CD8-positive, alpha-beta memory T cell (primary cell): ENCODE measurements at regions not wholly inside any gene's neighbourhood (a gene's known extent, or its start where the extent isn't known, plus 50 kb on each side); places are given as distances from the start of the nearest gene placed in this dataset.

ENCODE experiments used
- CTCF ChIA-PET: fragments of 350-600 bp; sonication (Branson Sonifier 250); formaldehyde crosslinking; loops from one replicate; lab custom pipeline; 2021; ENCODE audit warnings: antibody characterized with exemption; lab: Charles Lee
- POLR2A ChIA-PET: fragments of 350-600 bp; sonication (Branson Sonifier 250); formaldehyde crosslinking; loops from one replicate; lab custom pipeline; 2021; ENCODE audit warnings: antibody characterized with exemption; lab: Charles Lee
- DNase-seq, 5 donors: peaks; one replicate each; pipeline versions ENCODE4 v3.0.0 to v3.0.0-alpha.2; 2020 to 2022; ENCODE audit warnings: mixed read lengths in 1 of 5
- H3K27ac ChIP-seq: one replicate; pipeline ENCODE4 v1.7.0; 2013; ENCODE audit warnings: low read depth, mild to moderate bottlenecking, low read length, moderate library complexity
- H3K27me3 ChIP-seq: 2 replicates; pipeline ENCODE4 v1.7.0; 2013; ENCODE audit warnings: low read length, mild to moderate bottlenecking; ENCODE audit not compliant: insufficient read depth, poor library complexity, severe bottlenecking
- H3K36me3 ChIP-seq: 2 replicates; pipeline ENCODE4 v1.7.0; 2013; ENCODE audit warnings: mild to moderate bottlenecking, low read length, moderate library complexity; ENCODE audit not compliant: insufficient read depth
- H3K4me1 ChIP-seq: 2 replicates; pipeline ENCODE4 v1.7.0; 2013; ENCODE audit warnings: mild to moderate bottlenecking, low read length, moderate library complexity; ENCODE audit not compliant: insufficient read depth
- H3K4me3 ChIP-seq: 2 replicates; pipeline ENCODE4 v1.7.0; 2013; ENCODE audit warnings: mild to moderate bottlenecking, low read length
- H3K9me3 ChIP-seq: 2 replicates; pipeline ENCODE4 v1.7.0; 2013; ENCODE audit warnings: mild to moderate bottlenecking, low read length
- H3K27ac Mint-ChIP-seq, 8 donors: one replicate each; pipeline ENCODE4 v1.8.0; 2020 to 2021; ENCODE audit warnings: mixed read lengths in 8 of 8, mild to moderate bottlenecking in 6 of 8, inconsistent platforms in 3 of 8, moderate library complexity in 3 of 8
- H3K27me3 Mint-ChIP-seq, 2 donors: one replicate each; pipeline ENCODE4 v1.8.0; 2020 to 2021; ENCODE audit warnings: mixed read lengths in 2 of 2, mild to moderate bottlenecking in 1 of 2, moderate library complexity in 1 of 2
- H3K36me3 Mint-ChIP-seq, 3 donors: one replicate each; pipeline ENCODE4 v1.8.0; 2020 to 2021; ENCODE audit warnings: mixed read lengths in 3 of 3, inconsistent platforms in 1 of 3, mild to moderate bottlenecking in 1 of 3
- H3K4me1 Mint-ChIP-seq, 3 donors: one replicate each; pipeline ENCODE4 v1.8.0; 2020 to 2021; ENCODE audit warnings: mixed read lengths in 3 of 3, inconsistent platforms in 1 of 3, mild to moderate bottlenecking in 1 of 3
- H3K4me3 Mint-ChIP-seq, 7 donors: one replicate each; pipeline ENCODE4 v1.8.0; 2020 to 2021; ENCODE audit warnings: mixed read lengths in 7 of 7, mild to moderate bottlenecking in 6 of 7, moderate library complexity in 4 of 7, inconsistent platforms in 2 of 7
- H3K9me3 Mint-ChIP-seq, 5 donors: one replicate each; pipeline ENCODE4 v1.8.0; 2020 to 2022; ENCODE audit warnings: mixed read lengths in 5 of 5, mild to moderate bottlenecking in 3 of 5, moderate library complexity in 2 of 5, inconsistent platforms in 1 of 5

DNA sequence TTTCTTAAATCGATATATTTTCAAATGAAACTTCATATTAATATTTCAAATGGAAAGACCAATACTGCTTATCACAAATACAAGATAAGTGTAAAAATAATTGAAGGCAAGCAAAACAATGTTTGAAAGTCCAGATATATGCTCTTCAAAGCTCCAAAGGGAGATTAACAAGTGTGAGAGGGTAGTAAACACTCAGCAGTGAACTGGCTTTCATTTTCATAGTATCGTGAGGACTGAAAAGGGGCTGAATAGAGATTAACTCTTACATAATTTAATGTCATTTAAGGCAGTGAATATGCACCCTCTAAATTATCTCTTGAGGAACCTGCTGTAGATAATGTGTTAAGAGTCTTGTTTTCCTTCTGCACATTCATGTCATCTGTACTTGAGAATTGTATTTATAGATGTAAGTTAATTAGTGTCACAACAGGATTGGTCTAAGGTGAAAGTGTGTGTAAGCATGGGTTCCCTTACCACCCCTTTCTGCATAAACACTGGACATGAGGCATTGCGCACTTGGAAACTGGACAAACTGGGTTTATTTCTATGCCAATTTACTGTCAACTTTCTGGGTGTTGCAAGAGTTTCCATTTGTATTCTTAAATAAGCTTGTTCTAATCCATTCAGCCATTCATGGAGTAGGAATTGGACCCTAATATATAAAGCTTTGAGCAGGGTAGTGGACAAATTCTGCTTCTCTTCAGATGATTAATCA, 76.7 kb upstream of the SESTD1 start:
- CTCF ChIA-PET, result no interaction called here

DNA sequence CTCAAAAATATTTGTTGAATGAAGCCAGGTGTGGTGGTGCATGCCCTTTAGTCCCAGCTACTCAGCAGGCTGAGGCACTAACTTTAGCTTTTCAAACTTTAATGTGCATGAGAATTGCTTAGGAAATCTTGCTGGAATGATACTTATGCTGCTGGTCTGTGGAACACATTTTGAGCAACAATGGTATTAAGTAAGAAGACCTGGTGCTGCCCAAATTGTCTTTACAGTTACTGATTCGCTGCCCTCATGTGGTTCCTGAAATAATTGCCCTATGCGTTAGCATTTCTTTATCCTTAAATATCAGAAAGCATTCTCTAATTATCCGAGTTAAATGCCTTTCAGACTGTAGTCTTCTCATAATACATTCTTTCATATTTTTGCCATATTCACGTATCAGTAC, 76.0 kb upstream of the SESTD1 start:
- ChIA-PET CTCF (no interaction called here), POLR2A (no interaction called here)
- H3K36me3 ChIP-seq, result no peaks in the 10 kb centered on the region
- DNase-seq, result no peak
- Mint-ChIP-seq H3K4me3 (no peak overlapping the region), H3K27me3 (no peaks in the 10 kb centered on the region), H3K36me3 (no peaks in the 10 kb centered on the region), H3K4me1 (no peaks in the 10 kb centered on the region), H3K9me3 (peaks cover 0 to 2% (median 0%) of the 10 kb centered on the region in 5 donors), H3K27ac (no peak overlapping the region)
- no peak overlapping the region for H3K4me3 ChIP-seq
- no peaks in the 10 kb centered on the region for H3K4me1 ChIP-seq
- H3K9me3 ChIP-seq, result no peaks in the 10 kb centered on the region
- H3K27me3 ChIP-seq, result no peaks in the 10 kb centered on the region
- H3K27ac ChIP-seq, result no peak overlapping the region

More for the DNA sequence above, 76.7 kb upstream of the SESTD1 start:
- H3K4me1 ChIP-seq, result no peaks in the 10 kb centered on the region
- POLR2A ChIA-PET, result no interaction called here
- no peaks in the 10 kb centered on the region for H3K9me3 ChIP-seq
- H3K4me3 Mint-ChIP-seq, result no peak overlapping the region
- no peak overlapping the region for H3K27ac Mint-ChIP-seq
- no peak overlapping the region for H3K27ac ChIP-seq
- H3K27me3 ChIP-seq, result no peaks in the 10 kb centered on the region
- no peaks in the 10 kb centered on the region for H3K36me3 Mint-ChIP-seq
- H3K4me3 ChIP-seq, result no peak overlapping the region
- peaks cover 0 to 2% (median 0%) of the 10 kb centered on the region in 5 donors for H3K9me3 Mint-ChIP-seq
- no peaks in the 10 kb centered on the region for H3K4me1 Mint-ChIP-seq
- no peak for DNase-seq
- no peaks in the 10 kb centered on the region for H3K27me3 Mint-ChIP-seq
- H3K36me3 ChIP-seq, result no peaks in the 10 kb centered on the region

GRCh38 chr2:179338681-179339080, 74.0 kb upstream of the SESTD1 start:
- H3K27me3 Mint-ChIP-seq, result no peaks in the 10 kb centered on the region
- H3K9me3 ChIP-seq, result no peaks in the 10 kb centered on the region
- no peaks in the 10 kb centered on the region for H3K27me3 ChIP-seq
- H3K4me1 ChIP-seq, result no peaks in the 10 kb centered on the region
- H3K9me3 Mint-ChIP-seq, result peaks cover 0 to 2% (median 0%) of the 10 kb centered on the region in 5 donors
- H3K4me1 Mint-ChIP-seq, result no peaks in the 10 kb centered on the region
- H3K36me3 Mint-ChIP-seq, result no peaks in the 10 kb centered on the region
- no peak overlapping the region for H3K4me3 ChIP-seq
- DNase-seq, result no peak
- no peak overlapping the region for H3K4me3 Mint-ChIP-seq
- H3K36me3 ChIP-seq, result no peaks in the 10 kb centered on the region
- CTCF ChIA-PET, result no interaction called here
- H3K27ac ChIP-seq, result no peak overlapping the region
- POLR2A ChIA-PET, result no interaction called here
- H3K27ac Mint-ChIP-seq, result no peak overlapping the region

DNA sequence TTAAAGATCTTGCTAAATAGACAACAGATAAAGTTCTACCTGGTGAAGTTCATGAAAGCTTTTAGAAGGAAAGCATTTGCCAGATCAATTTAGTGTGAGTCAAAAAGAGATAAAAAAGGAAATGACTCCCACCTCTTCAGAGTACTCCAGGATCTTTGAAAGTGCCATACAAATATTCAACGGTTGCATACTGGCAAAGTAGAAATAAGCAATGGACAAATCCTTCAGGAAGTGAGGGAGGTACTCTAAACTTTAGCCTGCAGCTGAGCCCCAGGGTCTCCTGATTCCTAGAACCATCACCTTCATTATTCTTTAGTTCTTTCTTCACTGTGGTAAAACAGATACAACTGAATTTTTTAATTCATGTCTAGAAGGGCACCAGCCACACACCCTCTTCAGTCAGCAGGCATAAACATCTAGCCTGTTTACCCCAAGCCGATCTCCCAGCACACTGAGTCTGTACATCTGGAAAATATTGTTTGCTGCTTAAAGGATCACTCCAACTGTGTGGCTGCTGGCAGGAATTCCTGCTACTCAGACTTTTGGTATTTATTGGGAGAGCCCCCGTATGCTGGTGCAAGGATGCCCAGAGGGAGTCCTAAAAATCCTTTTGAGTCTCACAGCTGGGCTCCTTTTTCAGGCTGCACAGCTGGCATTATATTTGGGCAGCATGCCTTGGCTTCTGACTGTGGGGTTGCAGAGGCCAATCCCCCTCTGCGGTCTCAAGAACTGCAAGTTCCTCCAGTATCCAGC, 72.3 kb upstream of the SESTD1 start:
- H3K4me1 ChIP-seq, result no peaks in the 10 kb centered on the region
- no peak for DNase-seq
- no peak overlapping the region for H3K27ac Mint-ChIP-seq
- H3K27me3 ChIP-seq, result no peaks in the 10 kb centered on the region
- CTCF ChIA-PET, result no interaction called here
- no peaks in the 10 kb centered on the region for H3K36me3 Mint-ChIP-seq
- POLR2A ChIA-PET, result no interaction called here
- no peaks in the 10 kb centered on the region for H3K9me3 ChIP-seq
- H3K9me3 Mint-ChIP-seq, result peaks cover 0 to 2% (median 0%) of the 10 kb centered on the region in 5 donors
- no peak overlapping the region for H3K27ac ChIP-seq
- H3K4me1 Mint-ChIP-seq, result no peaks in the 10 kb centered on the region
- H3K4me3 ChIP-seq, result no peak overlapping the region
- no peak overlapping the region for H3K4me3 Mint-ChIP-seq
- no peaks in the 10 kb centered on the region for H3K27me3 Mint-ChIP-seq
- no peaks in the 10 kb centered on the region for H3K36me3 ChIP-seq

GRCh38 chr2:179335732-179336131, 71.1 kb upstream of the SESTD1 start:
- no peak for DNase-seq
- H3K27me3 ChIP-seq, result no peaks in the 10 kb centered on the region
- POLR2A ChIA-PET, result no interaction called here
- no peak overlapping the region for H3K4me3 ChIP-seq
- no peaks in the 10 kb centered on the region for H3K9me3 ChIP-seq
- no peaks in the 10 kb centered on the region for H3K36me3 ChIP-seq
- H3K4me3 Mint-ChIP-seq, result no peak overlapping the region
- H3K27ac ChIP-seq, result no peak overlapping the region
- H3K9me3 Mint-ChIP-seq, result peaks cover 0 to 5% (median 0%) of the 10 kb centered on the region in 5 donors
- H3K4me1 Mint-ChIP-seq, result no peaks in the 10 kb centered on the region
- no peaks in the 10 kb centered on the region for H3K27me3 Mint-ChIP-seq
- H3K36me3 Mint-ChIP-seq, result no peaks in the 10 kb centered on the region
- CTCF ChIA-PET, result no interaction called here
- H3K4me1 ChIP-seq, result no peaks in the 10 kb centered on the region
- H3K27ac Mint-ChIP-seq, result no peak overlapping the region

DNA sequence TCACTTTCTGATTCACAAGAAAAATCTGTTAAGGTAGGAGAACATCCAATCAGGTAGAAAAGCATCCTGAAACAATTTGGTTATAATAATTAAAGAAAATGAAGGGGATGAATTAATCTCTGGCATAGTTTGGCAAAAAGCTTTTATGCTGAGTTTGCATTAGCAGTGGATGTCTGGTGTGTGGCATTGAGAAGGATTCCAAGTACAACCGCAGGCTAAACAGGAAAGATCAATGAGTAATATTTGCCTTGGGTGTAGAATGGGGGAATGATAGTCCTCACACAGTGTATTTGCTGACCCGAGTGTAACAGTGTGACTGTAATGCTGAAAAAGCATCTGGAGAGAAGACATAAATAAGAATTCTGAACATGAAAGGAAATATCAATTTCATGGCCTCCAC, 68.3 kb upstream of the SESTD1 start:
- Mint-ChIP-seq H3K27me3 (no peaks in the 10 kb centered on the region), H3K4me3 (no peak overlapping the region), H3K4me1 (no peaks in the 10 kb centered on the region), H3K9me3 (peaks cover 0 to 4% (median 0%) of the 10 kb centered on the region in 5 donors), H3K27ac (no peak overlapping the region), H3K36me3 (no peaks in the 10 kb centered on the region)
- ChIA-PET CTCF (no interaction called here), POLR2A (no interaction called here)
- Histone ChIP-seq H3K4me1 (no peaks in the 10 kb centered on the region), H3K27me3 (no peaks in the 10 kb centered on the region), H3K27ac (no peak overlapping the region), H3K9me3 (no peaks in the 10 kb centered on the region), H3K36me3 (no peaks in the 10 kb centered on the region), H3K4me3 (no peak overlapping the region)
- no peak for DNase-seq

DNA sequence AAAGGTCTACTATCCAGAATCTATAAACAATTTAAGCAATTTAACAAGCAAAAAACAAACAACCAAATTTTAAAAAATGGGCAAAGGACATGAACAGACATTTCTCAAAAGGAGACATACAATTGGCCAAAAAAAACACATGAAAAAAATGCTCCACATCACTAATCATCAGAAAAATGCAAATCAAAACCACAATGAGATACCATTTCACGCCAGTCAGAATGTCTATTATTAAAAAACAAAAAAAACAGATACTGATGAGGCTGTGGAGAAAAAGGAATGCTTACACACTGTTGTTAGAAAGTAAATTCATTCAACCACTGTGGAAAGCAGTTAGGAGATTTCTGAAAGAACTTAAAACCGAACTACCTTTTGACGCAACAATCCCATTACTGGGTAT, 66.4 kb upstream of the SESTD1 start:
- H3K4me3 ChIP-seq, result no peak overlapping the region
- Mint-ChIP-seq H3K27ac (no peak overlapping the region), H3K27me3 (peaks cover 0 to 3% of the 10 kb centered on the region in 2 donors), H3K4me3 (no peak overlapping the region), H3K36me3 (no peaks in the 10 kb centered on the region), H3K4me1 (no peaks in the 10 kb centered on the region), H3K9me3 (peaks cover 0 to 4% (median 0%) of the 10 kb centered on the region in 5 donors)
- DNase-seq, result no peak
- H3K27me3 ChIP-seq, result no peaks in the 10 kb centered on the region
- CTCF ChIA-PET, result no interaction called here
- no peak overlapping the region for H3K27ac ChIP-seq
- H3K9me3 ChIP-seq, result no peaks in the 10 kb centered on the region
- no peaks in the 10 kb centered on the region for H3K4me1 ChIP-seq
- no peaks in the 10 kb centered on the region for H3K36me3 ChIP-seq
- POLR2A ChIA-PET, result no interaction called here

GRCh38 chr2:179322289-179322688, 57.7 kb upstream of the SESTD1 start:
- Histone ChIP-seq H3K27me3 (no peaks in the 10 kb centered on the region), H3K36me3 (no peaks in the 10 kb centered on the region), H3K27ac (no peak overlapping the region), H3K4me1 (no peaks in the 10 kb centered on the region), H3K4me3 (no peak overlapping the region), H3K9me3 (no peaks in the 10 kb centered on the region)
- Mint-ChIP-seq H3K4me1 (no peaks in the 10 kb centered on the region), H3K4me3 (no peak overlapping the region), H3K36me3 (no peaks in the 10 kb centered on the region), H3K27me3 (peaks cover 0 to 7% of the 10 kb centered on the region in 2 donors), H3K27ac (no peak overlapping the region), H3K9me3 (peaks cover 0 to 4% (median 0%) of the 10 kb centered on the region in 5 donors)
- POLR2A ChIA-PET, result no interaction called here
- CTCF ChIA-PET, result no interaction called here
- DNase-seq, result no peak
